Smooth muscle cell (in vitro differentiated cells): ENCODE measurements at regions not wholly inside any gene's neighbourhood (a gene's known extent, or its start where the extent isn't known, plus 50 kb on each side); places are given as distances from the start of the nearest gene placed in this dataset.

Experiments
- DNase-seq: peaks from one replicate; lab custom pipeline; 2025; ENCODE audit not compliant: unreplicated experiment; lab: John Stamatoyannopoulos, UW
- H2AFZ ChIP-seq: fragments of 200-600 bp; sonication (generic); 2 replicates; pipeline ENCODE4 v1.6.0; 2016; ENCODE audit warnings: antibody characterized with exemption, low read depth, mild to moderate bottlenecking
- H3F3A ChIP-seq: fragments of 200-600 bp; sonication (generic); 2 replicates; pipeline ENCODE4 v1.6.0; 2017; ENCODE audit warnings: antibody characterized with exemption, low read depth
- H3K27ac ChIP-seq: fragments of 200-600 bp; sonication (generic); 2 replicates; pipeline ENCODE4 v1.5.1; 2016; ENCODE audit warnings: low read depth, mild to moderate bottlenecking
- H3K27me3 ChIP-seq: fragments of 200-600 bp; sonication (generic); 2 replicates; pipeline ENCODE4 v1.6.1; 2016; ENCODE audit warnings: low read depth, mild to moderate bottlenecking
- H3K36me3 ChIP-seq: fragments of 200-600 bp; sonication (generic); 2 replicates; pipeline ENCODE4 v1.5.1; 2016; ENCODE audit warnings: low read depth
- H3K4me1 ChIP-seq: fragments of 200-600 bp; sonication (generic); 2 replicates; pipeline ENCODE4 v1.5.1; 2016; ENCODE audit warnings: low read depth
- H3K4me2 ChIP-seq: fragments of 200-600 bp; sonication (generic); 2 replicates; pipeline ENCODE4 v1.6.0; 2016; ENCODE audit warnings: mild to moderate bottlenecking
- H3K4me3 ChIP-seq: fragments of 200-600 bp; sonication (generic); 2 replicates; pipeline ENCODE4 v1.5.1; 2016; ENCODE audit warnings: mild to moderate bottlenecking
- H3K79me2 ChIP-seq: fragments of 200-600 bp; sonication (generic); 2 replicates; pipeline ENCODE4 v1.6.0; 2016; ENCODE audit warnings: low read depth, mild to moderate bottlenecking
- H3K9ac ChIP-seq: fragments of 200-600 bp; sonication (generic); 2 replicates; pipeline ENCODE4 v1.6.0; 2016; ENCODE audit warnings: low read depth
- H3K9me3 ChIP-seq: fragments of 200-600 bp; sonication (generic); replicated peaks from 2 replicates; pipeline ENCODE4 v1.5.1; 2016; ENCODE audit warnings: low read depth
- H4K20me1 ChIP-seq: fragments of 200-600 bp; sonication (generic); 2 replicates; pipeline ENCODE4 v1.6.0; 2016; ENCODE audit warnings: low read depth
- WGBS: methylation state at CpG from one replicate; pipeline ENCODE4 v1.1.7; 2016; ENCODE audit warnings: low lambda C conversion rate; 5-methylcytosine and 5-hydroxymethylcytosine counted together
- TF ChIP-seq, protein P1 (sequence below): fragments of 200-600 bp; sonication (generic); IDR thresholded peaks from 2 replicates; pipeline ENCODE4 v1.5.1; 2017; ENCODE audit warnings: borderline replicate concordance, mild to moderate bottlenecking, antibody characterized with exemption; ENCODE audit not compliant: insufficient read depth, poor library complexity, severe bottlenecking

DNA sequence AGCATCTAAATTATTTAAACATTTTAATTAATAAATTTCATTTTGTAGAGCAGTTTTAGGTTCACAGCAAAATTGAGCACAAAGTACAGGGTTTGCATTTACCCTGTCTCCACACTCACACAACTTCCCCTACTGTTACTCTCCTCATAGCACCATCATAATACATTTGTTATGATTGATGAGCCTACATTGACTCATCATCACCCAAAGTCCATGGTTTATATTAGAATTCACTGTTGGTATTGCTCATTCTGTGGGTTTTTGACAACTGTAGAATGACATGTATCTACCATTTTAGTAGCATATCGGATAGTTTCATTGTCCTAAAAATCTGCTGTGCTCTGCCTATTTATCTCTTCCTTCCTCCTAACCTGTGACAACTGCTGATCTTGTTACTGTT, 411.1 kb upstream of the MPDZ start:
- H3F3A ChIP-seq: no peaks in the 10 kb centered on the region
- TF ChIP-seq, protein P1, sequence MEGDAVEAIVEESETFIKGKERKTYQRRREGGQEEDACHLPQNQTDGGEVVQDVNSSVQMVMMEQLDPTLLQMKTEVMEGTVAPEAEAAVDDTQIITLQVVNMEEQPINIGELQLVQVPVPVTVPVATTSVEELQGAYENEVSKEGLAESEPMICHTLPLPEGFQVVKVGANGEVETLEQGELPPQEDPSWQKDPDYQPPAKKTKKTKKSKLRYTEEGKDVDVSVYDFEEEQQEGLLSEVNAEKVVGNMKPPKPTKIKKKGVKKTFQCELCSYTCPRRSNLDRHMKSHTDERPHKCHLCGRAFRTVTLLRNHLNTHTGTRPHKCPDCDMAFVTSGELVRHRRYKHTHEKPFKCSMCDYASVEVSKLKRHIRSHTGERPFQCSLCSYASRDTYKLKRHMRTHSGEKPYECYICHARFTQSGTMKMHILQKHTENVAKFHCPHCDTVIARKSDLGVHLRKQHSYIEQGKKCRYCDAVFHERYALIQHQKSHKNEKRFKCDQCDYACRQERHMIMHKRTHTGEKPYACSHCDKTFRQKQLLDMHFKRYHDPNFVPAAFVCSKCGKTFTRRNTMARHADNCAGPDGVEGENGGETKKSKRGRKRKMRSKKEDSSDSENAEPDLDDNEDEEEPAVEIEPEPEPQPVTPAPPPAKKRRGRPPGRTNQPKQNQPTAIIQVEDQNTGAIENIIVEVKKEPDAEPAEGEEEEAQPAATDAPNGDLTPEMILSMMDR: no peak
- no peaks in the 10 kb centered on the region for H4K20me1 ChIP-seq
- no peaks in the 10 kb centered on the region for H3K36me3 ChIP-seq
- H3K27me3 ChIP-seq: no peaks in the 10 kb centered on the region
- H3K27ac ChIP-seq: no peak overlapping the region
- no peak overlapping the region for H3K4me2 ChIP-seq
- DNase-seq: no peak
- 88% methylated on average over 1 of the region's 1 CpG for WGBS
- H3K4me1 ChIP-seq: no peaks in the 10 kb centered on the region
- H3K9ac ChIP-seq: no peak overlapping the region
- no peak overlapping the region for H3K4me3 ChIP-seq
- H3K9me3 ChIP-seq: no peaks in the 10 kb centered on the region
- H3K79me2 ChIP-seq: no peaks in the 10 kb centered on the region
- H2AFZ ChIP-seq: no peak overlapping the region

- Histone ChIP-seq H2AFZ (no peak overlapping the region), H3K36me3 (no peaks in the 10 kb centered on the region), H3K27me3 (no peaks in the 10 kb centered on the region), H3K27ac (no peak overlapping the region), H3K9ac (no peak overlapping the region), H4K20me1 (no peaks in the 10 kb centered on the region), H3K4me3 (no peak overlapping the region), H3K4me2 (no peak overlapping the region), H3F3A (no peaks in the 10 kb centered on the region), H3K4me1 (no peaks in the 10 kb centered on the region), H3K79me2 (no peaks in the 10 kb centered on the region), H3K9me3 (no peaks in the 10 kb centered on the region)
- TF ChIP-seq, protein P1: no peak
- no peak for DNase-seq
- WGBS: 87% methylated on average over 2 of the region's 2 CpGs
Observed at GRCh38 chr9:13689925-13690324, 410.4 kb upstream of the MPDZ start.

- peak overlapping the region; percentile 44 for H2AFZ ChIP-seq
- DNase-seq: no peak
- no peaks in the 10 kb centered on the region for H3K36me3 ChIP-seq
- WGBS: 77% methylated on average over 1 of the region's 1 CpG
- no peaks in the 10 kb centered on the region for H4K20me1 ChIP-seq
- no peak overlapping the region for H3K4me2 ChIP-seq
- H3K9ac ChIP-seq: no peak overlapping the region
- no peaks in the 10 kb centered on the region for H3K27me3 ChIP-seq
- no peaks in the 10 kb centered on the region for H3K9me3 ChIP-seq
- H3K79me2 ChIP-seq: no peaks in the 10 kb centered on the region
- TF ChIP-seq, protein P1: peak; percentile 38
- no peaks in the 10 kb centered on the region for H3K4me1 ChIP-seq
- no peak overlapping the region for H3K4me3 ChIP-seq
- H3F3A ChIP-seq: no peaks in the 10 kb centered on the region
- H3K27ac ChIP-seq: no peak overlapping the region
Observed at GRCh38 chr9:13688990-13689600, 409.6 kb upstream of the MPDZ start.
